ENCODE measurements at regions not wholly inside any gene's neighbourhood (a gene's known extent, or its start where the extent isn't known, plus 50 kb on each side); places are given as distances from the start of the nearest gene placed in this dataset.

DNA sequence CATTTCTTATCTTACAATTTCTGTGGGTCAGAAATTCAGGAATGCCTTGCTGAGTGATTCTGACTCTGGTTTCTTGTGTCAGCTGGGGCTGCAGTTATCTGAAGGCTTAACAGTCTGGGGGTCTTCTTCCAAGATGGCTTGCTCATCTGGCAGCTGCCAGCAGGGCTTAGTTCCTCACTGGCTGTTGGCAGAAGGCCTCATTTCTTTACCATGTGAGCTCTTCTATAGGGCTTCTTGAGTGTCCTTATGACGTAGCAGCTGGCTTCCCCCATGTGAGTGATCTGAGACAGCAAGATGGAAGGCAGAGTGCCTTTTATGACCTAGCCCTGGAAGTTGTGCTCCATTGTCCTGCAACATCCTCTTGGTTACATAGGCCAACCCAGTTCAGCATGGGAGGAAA is 82.0 kb upstream of the PDZRN3 start:
- Histone ChIP-seq H3K27ac (ENCODE audit: low read depth, low read length) (no peak overlapping the region), H3K9me3 (ENCODE audit: control insufficient read depth, insufficient read depth, low read length) (no peaks in the 10 kb centered on the region), H3K4me3 (ENCODE audit: low read depth, low read length) (no peak overlapping the region), H3K4me1 (ENCODE audit: control insufficient read depth, insufficient read depth, low read length) (no peaks in the 10 kb centered on the region), H3K27me3 (ENCODE audit: control insufficient read depth, insufficient read depth, low read length) (no peaks in the 10 kb centered on the region), H3K36me3 (ENCODE audit: control insufficient read depth, insufficient read depth, low read length) (no peaks in the 10 kb centered on the region)
- WGBS (ENCODE audit: insufficient coverage), result 57% methylated on average over 1 of the region's 1 CpG
- DNase-seq (ENCODE audit: low read depth in 4 of 6, low spot score in 6 of 6), result no peak

DNA sequence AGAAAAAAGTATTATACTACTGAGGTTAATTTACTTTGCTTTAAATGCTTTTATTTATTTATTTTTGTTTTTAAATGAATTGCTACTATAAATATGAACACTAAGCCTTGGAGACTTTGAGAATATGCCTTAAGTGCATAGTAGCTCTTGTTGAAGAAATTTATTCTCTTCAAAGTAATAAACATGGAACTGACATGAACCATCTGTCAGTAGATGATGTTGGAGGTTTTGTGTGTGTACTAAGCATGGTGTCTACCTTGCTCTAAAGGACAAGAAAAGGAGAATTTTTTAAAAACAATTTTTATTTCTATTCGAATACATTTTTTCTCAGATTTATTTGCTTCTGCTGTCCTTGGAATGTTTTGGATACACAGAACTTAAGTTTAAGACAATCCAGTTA is 81.1 kb upstream of the PDZRN3 start:
- Histone ChIP-seq H3K4me3 (ENCODE audit: low read depth, low read length) (no peak overlapping the region), H3K9me3 (ENCODE audit: control insufficient read depth, insufficient read depth, low read length) (no peaks in the 10 kb centered on the region), H3K27ac (ENCODE audit: low read depth, low read length) (no peak overlapping the region), H3K27me3 (ENCODE audit: control insufficient read depth, insufficient read depth, low read length) (no peaks in the 10 kb centered on the region), H3K36me3 (ENCODE audit: control insufficient read depth, insufficient read depth, low read length) (no peaks in the 10 kb centered on the region), H3K4me1 (ENCODE audit: control insufficient read depth, insufficient read depth, low read length) (no peaks in the 10 kb centered on the region)
- DNase-seq (ENCODE audit: low read depth in 4 of 6, low spot score in 6 of 6), result no peak
- no CpG with 5 or more reads among the region's 1 CpG for WGBS (ENCODE audit: insufficient coverage)

DNA sequence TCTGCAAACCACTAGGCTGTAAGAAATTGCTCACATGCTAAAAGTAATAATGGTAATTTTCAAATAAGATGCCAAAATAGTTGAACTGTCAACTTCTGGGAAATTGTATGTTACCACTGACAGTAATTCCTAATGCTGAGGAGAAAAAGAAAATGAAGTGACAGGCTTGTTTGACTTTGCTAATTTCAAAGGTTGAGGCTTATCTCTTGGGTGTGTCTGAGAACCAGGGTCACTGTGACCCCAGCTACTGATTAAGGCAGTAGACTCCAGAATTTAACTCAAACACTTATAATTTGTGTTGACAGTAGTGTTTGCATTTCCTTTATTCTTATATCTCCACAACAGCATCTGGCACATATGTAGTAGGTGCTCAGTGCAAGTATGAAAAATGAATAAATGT is 74.6 kb upstream of the PDZRN3 start:
- Histone ChIP-seq H3K9me3 (ENCODE audit: control insufficient read depth, insufficient read depth, low read length) (no peaks in the 10 kb centered on the region), H3K27me3 (ENCODE audit: control insufficient read depth, insufficient read depth, low read length) (no peaks in the 10 kb centered on the region), H3K4me3 (ENCODE audit: low read depth, low read length) (no peak overlapping the region), H3K27ac (ENCODE audit: low read depth, low read length) (no peak overlapping the region), H3K36me3 (ENCODE audit: control insufficient read depth, insufficient read depth, low read length) (no peaks in the 10 kb centered on the region), H3K4me1 (ENCODE audit: control insufficient read depth, insufficient read depth, low read length) (no peaks in the 10 kb centered on the region)
- no peak for DNase-seq (ENCODE audit: low read depth in 4 of 6, low spot score in 6 of 6)

DNA sequence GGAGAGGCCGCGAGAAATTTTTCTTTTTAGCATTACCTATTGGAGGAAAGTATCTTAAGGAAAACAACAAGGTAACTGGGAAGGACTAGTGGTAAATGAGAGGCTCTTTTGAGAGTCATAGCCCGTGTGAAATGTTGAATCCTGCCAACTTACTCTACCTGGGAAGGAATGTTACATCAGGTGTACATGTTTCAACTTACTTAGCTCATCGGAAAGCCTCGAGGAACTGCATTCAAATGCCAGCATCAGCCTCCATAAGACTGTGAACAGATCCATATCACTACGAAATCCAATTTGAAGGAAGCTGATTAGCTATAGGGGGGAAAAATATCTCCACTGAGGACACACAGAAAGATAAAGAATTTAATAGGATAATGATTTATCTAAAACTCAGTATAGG is 72.3 kb upstream of the PDZRN3 start:
- Histone ChIP-seq H3K4me3 (ENCODE audit: low read depth, low read length) (no peak overlapping the region), H3K27ac (ENCODE audit: low read depth, low read length) (no peak overlapping the region), H3K4me1 (ENCODE audit: control insufficient read depth, insufficient read depth, low read length) (no peaks in the 10 kb centered on the region), H3K27me3 (ENCODE audit: control insufficient read depth, insufficient read depth, low read length) (no peaks in the 10 kb centered on the region), H3K9me3 (ENCODE audit: control insufficient read depth, insufficient read depth, low read length) (no peaks in the 10 kb centered on the region), H3K36me3 (ENCODE audit: control insufficient read depth, insufficient read depth, low read length) (no peaks in the 10 kb centered on the region)
- no CpG with 5 or more reads among the region's 6 CpGs for WGBS (ENCODE audit: insufficient coverage)
- DNase-seq (ENCODE audit: low read depth in 4 of 6, low spot score in 6 of 6), result no peak

DNA sequence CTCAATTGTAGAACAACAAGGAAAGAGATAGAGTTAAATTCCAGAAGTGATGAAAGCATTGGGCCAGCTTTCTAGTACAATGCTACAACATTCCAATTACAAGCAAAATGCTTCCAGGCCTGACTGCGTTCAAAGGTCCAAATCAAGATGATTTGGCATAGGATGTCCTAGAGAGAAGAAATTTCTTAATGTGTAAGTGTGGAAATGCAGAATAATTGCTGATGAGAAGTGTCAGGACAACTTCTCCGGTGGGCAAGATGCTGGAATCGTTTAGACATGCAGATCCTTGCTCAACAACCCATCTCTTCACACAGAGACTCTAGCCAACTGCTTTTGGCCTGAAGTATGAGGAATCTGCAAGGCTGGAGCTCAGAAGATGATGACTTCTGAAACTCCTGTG is 71.1 kb upstream of the PDZRN3 start:
- no peaks in the 10 kb centered on the region for H3K27me3 ChIP-seq (ENCODE audit: control insufficient read depth, insufficient read depth, low read length)
- no CpG with 5 or more reads among the region's 3 CpGs for WGBS (ENCODE audit: insufficient coverage)
- H3K4me1 ChIP-seq (ENCODE audit: control insufficient read depth, insufficient read depth, low read length), result no peaks in the 10 kb centered on the region
- no peaks in the 10 kb centered on the region for H3K9me3 ChIP-seq (ENCODE audit: control insufficient read depth, insufficient read depth, low read length)
- H3K27ac ChIP-seq (ENCODE audit: low read depth, low read length), result no peak overlapping the region
- no peaks in the 10 kb centered on the region for H3K36me3 ChIP-seq (ENCODE audit: control insufficient read depth, insufficient read depth, low read length)
- DNase-seq (ENCODE audit: low read depth in 4 of 6, low spot score in 6 of 6), result no peak
- H3K4me3 ChIP-seq (ENCODE audit: low read depth, low read length), result no peak overlapping the region

DNA sequence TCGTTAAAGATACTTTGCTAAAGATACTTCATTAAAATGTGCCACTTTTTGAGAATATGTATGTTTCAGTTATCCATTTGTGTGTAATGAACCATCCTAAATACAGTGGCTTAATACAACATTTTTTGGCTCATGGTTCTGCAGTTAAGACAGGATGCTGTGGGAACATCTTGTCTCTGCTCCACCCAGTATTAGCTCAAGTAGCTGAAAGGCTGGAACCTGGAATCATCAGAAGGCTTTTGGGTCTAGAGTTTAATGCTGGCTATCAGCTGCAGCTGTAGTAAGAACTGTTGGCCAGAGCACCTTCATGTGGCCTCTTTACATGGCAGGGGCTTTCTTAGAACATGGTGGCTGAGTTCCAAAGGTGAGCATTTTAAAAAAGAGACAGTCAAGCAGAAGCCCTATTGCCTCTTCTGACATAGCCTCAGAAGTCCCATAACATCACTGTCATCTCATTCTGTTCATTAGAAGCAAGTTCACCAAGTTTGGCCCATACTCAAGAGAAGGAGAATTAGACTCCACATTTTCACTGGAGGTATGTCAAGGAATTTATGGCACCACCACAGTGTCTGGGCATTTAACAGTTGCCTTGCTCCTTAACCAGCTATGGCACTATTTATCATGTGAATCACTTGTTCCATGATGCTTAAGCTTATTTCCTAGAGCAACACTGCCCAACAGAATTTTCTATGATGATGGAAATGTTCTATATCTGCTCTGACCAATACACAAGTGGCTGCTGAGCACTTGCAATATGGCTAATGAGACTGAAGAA is 70.4 kb upstream of the PDZRN3 start:
- DNase-seq (ENCODE audit: low read depth in 4 of 6, low spot score in 6 of 6), result no peak
- no peak overlapping the region for H3K27ac ChIP-seq (ENCODE audit: low read depth, low read length)
- no peaks in the 10 kb centered on the region for H3K36me3 ChIP-seq (ENCODE audit: control insufficient read depth, insufficient read depth, low read length)
- no peaks in the 10 kb centered on the region for H3K27me3 ChIP-seq (ENCODE audit: control insufficient read depth, insufficient read depth, low read length)
- no peaks in the 10 kb centered on the region for H3K9me3 ChIP-seq (ENCODE audit: control insufficient read depth, insufficient read depth, low read length)
- no peaks in the 10 kb centered on the region for H3K4me1 ChIP-seq (ENCODE audit: control insufficient read depth, insufficient read depth, low read length)
- H3K4me3 ChIP-seq (ENCODE audit: low read depth, low read length), result no peak overlapping the region
- no CpG with 5 or more reads among the region's 1 CpG for WGBS (ENCODE audit: insufficient coverage)

DNA sequence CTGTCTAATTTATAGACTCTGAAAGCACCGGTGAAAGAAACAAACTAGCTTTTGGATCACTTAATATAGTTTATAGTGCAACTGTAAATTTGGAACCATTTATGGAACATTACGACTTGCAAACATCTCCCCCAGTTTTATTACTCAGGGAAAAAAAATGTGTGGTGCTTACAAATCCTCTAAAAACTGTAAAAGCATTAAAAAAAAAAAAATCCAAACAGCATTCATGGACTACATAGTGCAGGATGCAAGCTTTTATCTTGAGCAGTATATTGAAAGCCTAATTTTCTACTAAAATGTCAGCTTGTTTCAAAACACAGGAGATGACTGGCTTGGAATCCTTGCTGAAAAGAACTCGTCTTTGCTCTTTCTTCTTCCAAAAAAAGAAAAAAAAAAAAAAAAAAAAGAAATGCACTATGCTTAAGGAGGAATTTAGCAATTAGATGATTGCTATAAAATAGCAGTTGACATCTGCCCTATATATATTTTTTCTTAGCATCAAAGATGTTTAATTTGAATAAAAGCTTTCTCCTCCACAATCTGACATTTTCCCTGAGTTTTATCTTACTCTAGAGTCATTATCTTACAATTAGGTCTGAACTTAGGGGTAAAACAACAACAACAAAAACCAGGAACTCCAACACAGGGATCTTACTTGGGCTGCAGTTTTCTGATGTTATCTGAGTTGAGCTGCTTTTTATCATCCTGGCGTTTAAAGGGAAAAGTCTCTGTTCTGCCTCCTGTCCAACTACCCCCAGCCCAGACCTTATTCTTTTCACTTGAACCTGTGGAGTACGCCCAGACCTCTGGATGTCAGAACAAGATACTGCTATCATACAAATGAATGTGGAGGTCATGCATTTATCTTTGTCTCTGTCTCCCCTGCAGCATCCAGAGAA is 62.6 kb upstream of the PDZRN3 start:
- Histone ChIP-seq H3K27me3 (ENCODE audit: control insufficient read depth, insufficient read depth, low read length) (no peaks in the 10 kb centered on the region), H3K4me3 (ENCODE audit: low read depth, low read length) (no peak overlapping the region), H3K9me3 (ENCODE audit: control insufficient read depth, insufficient read depth, low read length) (no peaks in the 10 kb centered on the region), H3K27ac (ENCODE audit: low read depth, low read length) (no peak overlapping the region), H3K36me3 (ENCODE audit: control insufficient read depth, insufficient read depth, low read length) (no peaks in the 10 kb centered on the region), H3K4me1 (ENCODE audit: control insufficient read depth, insufficient read depth, low read length) (no peaks in the 10 kb centered on the region)
- DNase-seq (ENCODE audit: low read depth in 4 of 6, low spot score in 6 of 6), result no peak
- no CpG with 5 or more reads among the region's 5 CpGs for WGBS (ENCODE audit: insufficient coverage)

DNA sequence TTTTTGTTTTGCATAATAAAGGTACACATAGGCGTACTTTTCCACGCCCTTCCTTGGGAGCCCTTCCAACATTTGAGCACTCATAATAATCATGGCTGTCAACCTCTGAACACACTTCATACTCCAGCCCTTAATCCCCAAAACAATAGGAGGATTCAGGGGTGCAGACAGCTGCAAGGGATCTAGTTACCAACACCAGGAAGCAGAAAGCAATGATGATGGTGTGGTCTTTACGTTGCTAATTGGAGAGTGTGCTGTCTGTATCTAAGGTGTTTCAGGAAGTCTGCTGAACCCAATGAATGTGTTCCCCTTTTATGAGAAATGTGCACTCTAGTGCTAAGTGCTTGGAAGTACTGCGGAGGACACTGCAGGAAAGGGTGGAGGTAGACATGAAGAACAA is 60.3 kb upstream of the PDZRN3 start:
- no peak for DNase-seq (ENCODE audit: low read depth in 4 of 6, low spot score in 6 of 6)
- Histone ChIP-seq H3K27ac (ENCODE audit: low read depth, low read length) (no peak overlapping the region), H3K4me1 (ENCODE audit: control insufficient read depth, insufficient read depth, low read length) (no peaks in the 10 kb centered on the region), H3K9me3 (ENCODE audit: control insufficient read depth, insufficient read depth, low read length) (no peaks in the 10 kb centered on the region), H3K36me3 (ENCODE audit: control insufficient read depth, insufficient read depth, low read length) (no peaks in the 10 kb centered on the region), H3K4me3 (ENCODE audit: low read depth, low read length) (no peak overlapping the region), H3K27me3 (ENCODE audit: control insufficient read depth, insufficient read depth, low read length) (no peaks in the 10 kb centered on the region)
- 69% methylated on average over 2 of the region's 4 CpGs for WGBS (ENCODE audit: insufficient coverage)

DNA sequence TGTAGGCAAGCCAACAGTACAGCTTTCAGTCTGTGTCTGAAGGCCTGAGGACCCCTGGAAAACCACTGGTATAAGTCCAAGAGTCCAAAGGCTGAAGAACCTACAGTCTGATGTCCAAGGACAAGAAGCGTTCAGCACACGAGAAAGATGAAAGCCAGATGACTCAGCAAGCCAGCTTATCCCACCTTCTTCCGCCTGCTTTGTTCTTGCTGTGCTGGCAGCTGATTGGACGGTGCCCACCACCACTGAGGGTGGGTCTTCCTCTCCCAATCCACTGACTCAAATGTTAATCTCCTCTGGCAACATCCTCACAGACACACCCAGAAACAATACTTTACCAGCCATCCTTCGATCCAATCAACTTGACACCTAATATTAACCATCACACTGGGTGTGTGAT is 59.0 kb upstream of the PDZRN3 start:
- Histone ChIP-seq H3K4me3 (ENCODE audit: low read depth, low read length) (no peak overlapping the region), H3K9me3 (ENCODE audit: control insufficient read depth, insufficient read depth, low read length) (no peaks in the 10 kb centered on the region), H3K36me3 (ENCODE audit: control insufficient read depth, insufficient read depth, low read length) (no peaks in the 10 kb centered on the region), H3K27me3 (ENCODE audit: control insufficient read depth, insufficient read depth, low read length) (no peaks in the 10 kb centered on the region), H3K4me1 (ENCODE audit: control insufficient read depth, insufficient read depth, low read length) (no peaks in the 10 kb centered on the region), H3K27ac (ENCODE audit: low read depth, low read length) (no peak overlapping the region)
- 81% methylated on average over 4 of the region's 5 CpGs for WGBS (ENCODE audit: insufficient coverage)
- DNase-seq (ENCODE audit: low read depth in 4 of 6, low spot score in 6 of 6), result no peak

DNA sequence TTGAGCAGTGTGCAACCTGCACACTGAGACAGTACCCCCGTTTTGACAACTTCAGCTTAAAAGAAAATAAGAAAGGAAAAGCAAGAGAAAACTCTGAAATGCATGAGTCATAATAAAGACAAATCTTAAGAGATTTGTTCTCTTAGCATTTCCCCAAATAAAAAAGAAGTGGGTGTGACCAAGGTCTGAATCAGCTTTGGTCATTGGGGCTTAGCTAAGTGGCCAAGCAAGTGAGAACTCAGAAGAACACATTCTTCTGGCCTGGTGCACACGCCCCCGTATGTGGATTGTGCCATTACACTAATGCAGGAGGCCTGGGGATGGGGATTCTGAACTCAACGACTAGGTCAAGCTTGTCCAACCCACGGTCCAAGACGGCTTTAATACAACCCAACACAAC is 56.9 kb upstream of the PDZRN3 start:
- no peaks in the 10 kb centered on the region for H3K4me1 ChIP-seq (ENCODE audit: control insufficient read depth, insufficient read depth, low read length)

More for the DNA sequence above, 56.9 kb upstream of the PDZRN3 start:
- Histone ChIP-seq H3K9me3 (ENCODE audit: control insufficient read depth, insufficient read depth, low read length) (no peaks in the 10 kb centered on the region), H3K4me3 (ENCODE audit: low read depth, low read length) (no peak overlapping the region), H3K36me3 (ENCODE audit: control insufficient read depth, insufficient read depth, low read length) (no peaks in the 10 kb centered on the region), H3K27ac (ENCODE audit: low read depth, low read length) (no peak overlapping the region), H3K27me3 (ENCODE audit: control insufficient read depth, insufficient read depth, low read length) (no peaks in the 10 kb centered on the region)
- no peak for DNase-seq (ENCODE audit: low read depth in 4 of 6, low spot score in 6 of 6)
- WGBS (ENCODE audit: insufficient coverage), result 80% methylated on average over 3 of the region's 6 CpGs

All from spinal cord (tissue), 9 donors.